GM19467 (cell line): ENCODE measurements at regions not wholly inside any gene's neighbourhood (a gene's known extent, or its start where the extent isn't known, plus 50 kb on each side); places are given as distances from the start of the nearest gene placed in this dataset.

Experiments used
- ATAC-seq: cut with Tn5 transposase; IDR thresholded peaks from one replicate; pipeline ENCODE4 v1.9.1; 2021; ENCODE audit warnings: mild to moderate bottlenecking, moderate library complexity; ENCODE audit not compliant: unreplicated experiment

- ATAC-seq: no peak
These were observed 552.1 kb downstream of the TFEC start for GRCh38 chr7:115478426-115478825.

- ATAC-seq: no peak
These were observed 553.3 kb downstream of the TFEC start for GRCh38 chr7:115477193-115477651.

GRCh38 chr7:115476671-115477181 lies 553.8 kb downstream of the TFEC start:
- no peak for ATAC-seq

- ATAC-seq: no peak
These were observed 554.0 kb downstream of the MDFIC start for GRCh38 chr7:115475761-115476385.

- no peak for ATAC-seq
These were observed 553.3 kb downstream of the MDFIC start for GRCh38 chr7:115475206-115475605.

DNA sequence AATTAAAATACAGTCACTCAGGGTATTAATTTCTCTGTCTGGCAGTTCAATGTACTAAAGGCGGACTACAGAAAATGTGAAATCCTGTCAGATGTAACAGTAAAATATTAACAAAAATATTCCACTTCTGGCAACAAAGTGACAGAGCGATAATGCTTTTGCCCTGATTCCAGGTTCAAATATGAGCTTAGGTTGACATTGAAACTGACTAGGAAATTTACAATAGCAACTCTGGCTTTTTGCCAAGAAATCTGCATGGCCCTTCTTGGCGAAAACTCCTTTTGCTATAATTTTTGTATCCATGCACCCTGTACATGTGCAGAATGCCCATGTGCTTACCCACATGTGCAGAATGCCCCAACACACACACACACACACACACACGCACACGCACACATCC lies 552.2 kb downstream of the MDFIC start:
- ATAC-seq: no peak

DNA sequence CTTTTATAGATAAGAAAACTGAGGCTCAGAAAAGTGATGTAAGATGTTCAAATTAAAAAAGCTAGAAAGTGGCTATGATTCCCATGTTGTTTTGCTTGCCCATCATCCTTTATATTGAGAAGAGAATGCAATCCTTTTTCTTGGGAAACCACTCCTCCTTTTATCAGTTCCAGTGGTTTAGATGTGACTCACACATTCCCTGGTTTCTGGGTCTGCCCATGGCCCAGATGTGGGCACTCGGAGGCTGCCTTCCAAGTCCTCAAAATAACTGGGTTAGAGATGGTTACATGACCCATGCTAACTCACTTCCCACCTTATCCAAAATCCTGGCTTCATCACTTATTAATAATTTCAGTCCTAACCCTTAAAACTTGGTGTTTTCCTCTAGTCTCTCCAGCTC lies 550.0 kb downstream of the MDFIC start:
- no peak for ATAC-seq

- ATAC-seq: no peak
These were observed 540.6 kb downstream of the MDFIC start for GRCh38 chr7:115462301-115463015.

- no peak for ATAC-seq
These were observed 527.8 kb downstream of the MDFIC start for GRCh38 chr7:115449689-115450088.

DNA sequence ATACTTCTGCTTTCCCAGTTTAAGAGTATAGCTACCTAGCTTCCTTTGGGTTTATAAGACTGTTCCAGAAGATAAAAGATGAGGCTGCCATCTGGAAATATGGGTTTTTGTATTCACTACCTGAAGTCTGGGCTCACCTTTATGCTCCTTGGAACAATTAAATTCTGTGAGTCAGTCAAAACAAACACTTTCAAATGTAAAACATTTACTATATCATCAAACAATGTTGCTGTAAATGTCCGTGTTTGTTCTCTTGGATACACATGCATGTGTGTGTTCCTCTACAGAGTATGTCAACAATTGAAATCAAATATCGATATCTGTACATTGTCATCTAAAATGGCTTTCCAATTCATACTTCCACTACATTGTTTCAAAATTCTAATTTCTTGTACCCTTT lies 525.6 kb downstream of the MDFIC start:
- no peak for ATAC-seq

- no peak for ATAC-seq
These were observed 519.1 kb downstream of the MDFIC start for GRCh38 chr7:115441033-115441432.

DNA sequence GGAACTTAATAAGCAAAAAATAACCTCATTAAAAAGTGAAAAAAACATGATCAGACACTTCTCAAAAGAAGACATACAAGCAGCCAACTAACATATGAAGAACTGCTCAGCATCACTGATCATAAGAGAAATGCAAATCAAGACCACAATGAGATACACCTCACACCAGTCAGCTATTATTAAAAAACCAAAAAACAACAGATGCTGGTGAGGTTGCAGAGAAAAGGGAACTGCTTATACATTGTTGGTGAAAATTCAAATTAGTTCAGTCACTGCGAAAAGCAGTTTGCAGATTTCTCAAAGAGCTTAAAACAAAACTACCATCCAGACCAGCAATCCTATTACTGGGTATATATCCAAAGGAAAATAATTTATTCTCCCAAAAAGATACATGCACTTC lies 513.3 kb downstream of the MDFIC start:
- peak; percentile 95 for ATAC-seq

DNA sequence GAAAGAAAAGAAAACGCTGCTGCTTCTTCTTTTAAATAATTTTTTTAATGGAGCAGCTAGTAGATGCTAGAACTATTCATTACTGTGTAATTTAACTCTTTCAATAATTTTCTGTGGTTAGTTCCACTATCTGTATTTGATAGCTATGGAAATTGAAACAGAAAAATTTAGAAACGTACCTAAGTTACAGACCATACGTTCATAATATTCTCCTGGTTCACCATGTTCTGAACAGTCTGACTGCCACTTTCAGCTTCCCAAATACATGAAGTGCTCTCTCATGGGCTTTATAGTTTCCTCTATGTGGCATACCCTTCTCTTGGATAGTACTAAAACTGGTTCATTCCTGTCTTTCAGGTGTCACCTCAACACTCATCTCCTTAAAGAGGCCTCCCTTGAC lies 508.0 kb downstream of the MDFIC start:
- ATAC-seq: no peak

DNA sequence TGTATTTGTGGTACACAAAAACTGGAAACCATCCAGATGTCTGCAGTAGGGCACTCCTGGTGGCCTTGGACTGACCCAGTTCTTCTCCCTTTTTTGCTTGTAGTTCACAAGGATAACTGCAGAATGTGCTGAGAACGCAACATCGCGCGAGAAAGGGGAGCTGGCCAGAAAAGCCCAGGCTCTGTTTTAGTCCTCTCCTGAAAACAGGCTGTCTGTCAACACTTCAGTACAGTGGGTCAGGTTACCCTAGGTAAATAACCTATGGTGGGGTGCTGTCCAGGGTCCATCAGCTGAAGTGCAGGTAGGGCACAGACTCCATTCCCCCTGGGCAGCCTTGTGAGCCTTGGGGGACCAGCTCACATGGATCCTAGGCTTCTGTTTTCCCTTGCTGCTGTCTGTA lies 495.8 kb downstream of the MDFIC start:
- ATAC-seq: no peak

DNA sequence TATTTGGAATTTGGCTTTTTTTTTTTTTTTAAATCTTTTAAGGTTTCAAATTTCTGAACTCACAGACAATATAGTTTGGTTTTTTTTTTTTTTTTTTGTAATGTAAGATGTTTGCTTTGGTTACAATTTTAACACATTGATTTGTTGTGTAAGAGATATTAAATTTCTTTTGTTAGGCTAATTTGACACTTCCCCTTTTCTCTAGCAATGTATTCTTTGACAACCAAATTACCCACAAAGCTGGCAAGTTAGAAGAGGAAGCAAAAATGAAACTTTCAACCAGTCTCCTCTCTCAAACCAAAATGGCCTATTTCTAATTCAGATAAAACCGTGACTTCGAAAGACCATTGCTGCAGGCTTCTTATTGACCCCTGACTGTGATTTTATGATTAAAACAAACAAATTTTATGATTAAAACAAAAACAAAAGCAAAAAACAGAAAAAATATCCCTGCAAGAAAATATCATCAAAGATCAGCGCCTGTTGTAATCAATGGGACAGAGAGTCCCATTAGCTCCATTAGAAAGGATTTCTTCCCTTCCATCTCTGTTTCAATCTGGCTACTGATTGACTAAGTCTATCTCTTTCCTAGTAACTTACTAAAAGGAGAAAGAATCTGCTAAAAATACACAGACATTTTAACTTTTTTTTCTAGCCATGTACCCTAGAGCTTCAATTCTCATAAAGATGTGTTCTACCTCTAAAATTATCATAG lies 489.2 kb downstream of the MDFIC start:
- peak; percentile 95 for ATAC-seq

- no peak for ATAC-seq
These were observed 488.5 kb downstream of the MDFIC start for GRCh38 chr7:115410434-115410820.

DNA sequence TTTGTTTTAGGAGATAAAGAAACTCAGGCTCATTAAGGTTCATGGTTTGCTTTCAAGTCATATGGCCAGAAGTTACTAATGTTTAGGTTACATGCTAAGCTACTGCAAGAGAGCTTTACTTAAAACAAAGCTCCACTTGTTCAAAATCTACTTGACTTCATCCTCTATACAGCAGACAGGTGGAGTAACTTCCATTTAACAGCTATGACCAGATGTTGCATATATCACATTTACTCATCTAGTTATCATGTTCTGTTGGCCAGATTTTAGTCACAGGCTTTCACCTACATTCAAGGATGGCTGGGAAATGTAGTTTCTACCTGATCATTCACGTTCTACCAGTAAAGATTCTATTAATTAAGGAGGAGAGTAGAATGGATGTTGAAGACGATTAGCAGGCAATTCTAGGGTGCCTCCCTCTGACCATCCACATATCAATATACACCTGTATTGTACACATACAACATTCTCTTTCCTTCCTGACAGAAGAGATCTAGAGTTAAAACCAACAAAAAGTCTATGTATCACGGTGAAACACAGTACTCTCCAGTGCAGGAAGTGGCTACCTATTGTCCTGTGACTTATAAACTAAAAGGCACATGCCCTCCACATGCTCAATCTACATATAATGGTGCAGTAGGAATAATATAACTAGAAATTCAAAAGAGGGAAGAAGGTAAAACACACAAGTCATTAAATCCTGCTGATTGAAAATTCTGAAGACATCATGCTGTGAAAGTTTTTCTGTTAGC lies 488.0 kb downstream of the MDFIC start:
- no peak for ATAC-seq

GRCh38 chr7:115406219-115406618 lies 484.3 kb downstream of the MDFIC start:
- ATAC-seq: no peak

DNA sequence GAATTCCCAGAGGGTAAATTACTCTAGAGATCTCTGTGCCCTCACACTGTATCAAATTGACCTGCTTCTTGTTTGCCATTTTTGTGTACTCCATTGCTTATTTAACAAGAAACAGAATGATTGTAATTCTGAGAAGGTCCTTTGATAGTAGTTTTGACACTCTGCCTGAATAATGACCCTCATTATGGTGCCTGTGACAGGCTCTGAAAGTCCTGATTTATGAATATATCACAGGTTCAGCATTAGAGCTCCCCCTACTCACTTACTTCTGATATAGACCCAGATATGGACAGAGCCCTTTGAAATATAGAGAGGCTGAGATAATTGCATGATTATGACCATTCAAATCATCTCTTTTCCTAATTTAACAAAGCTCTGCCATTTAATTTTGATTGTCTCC lies 465.2 kb downstream of the MDFIC start:
- ATAC-seq: no peak

DNA sequence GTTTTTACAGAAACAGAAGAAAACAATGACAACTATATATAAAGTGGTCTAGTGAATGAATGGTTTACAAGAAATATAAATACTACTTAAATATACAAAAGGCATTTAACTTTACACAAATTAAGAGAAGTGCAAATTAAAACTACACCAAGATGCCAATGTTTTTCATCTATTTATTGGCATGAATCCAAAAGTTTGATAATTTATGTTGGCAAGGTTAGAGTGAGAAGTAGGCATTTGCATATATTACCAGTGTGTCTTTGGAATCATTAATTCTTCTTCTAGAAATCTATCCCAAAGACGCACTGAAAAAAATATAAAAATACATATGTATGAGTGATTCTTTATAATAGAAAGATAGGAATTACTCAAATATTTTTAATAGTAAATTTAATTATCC lies 457.4 kb downstream of the MDFIC start:
- no peak for ATAC-seq

DNA sequence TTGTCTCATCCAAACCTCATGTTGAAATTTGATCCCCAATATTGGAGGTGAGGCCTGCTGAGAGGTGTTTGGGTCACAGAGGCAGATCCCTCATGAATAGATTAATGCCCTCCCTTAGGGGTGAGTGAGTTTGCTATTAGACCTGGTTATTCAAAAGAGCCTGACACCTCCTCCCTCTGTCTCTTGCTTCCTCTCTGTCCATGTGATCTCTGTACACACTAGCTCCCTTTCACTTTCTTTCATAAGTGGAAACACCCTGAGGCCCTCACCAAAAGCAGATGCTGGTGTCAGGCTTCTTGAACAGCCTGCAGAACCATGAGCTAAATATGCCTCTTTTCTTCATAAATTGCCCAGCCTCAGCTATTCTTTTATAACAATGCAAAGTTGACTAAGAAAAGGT lies 447.1 kb downstream of the MDFIC start:
- ATAC-seq: no peak
